WERI-Rb-1 (cell line): ENCODE measurements at regions not wholly inside any gene's neighbourhood (a gene's known extent, or its start where the extent isn't known, plus 50 kb on each side); places are given as distances from the start of the nearest gene placed in this dataset.

ENCODE experiments used
- DNase-seq: peaks from one replicate; pipeline ENCODE4 v3.0.0-alpha.2; 2020
- H3K27ac ChIP-seq: fragments of 250-450 bp; sonication (Bioruptor Pico); 2 replicates; pipeline ENCODE4 v1.5.1; 2020; ENCODE audit warnings: mild to moderate bottlenecking, moderate library complexity
- H3K27me3 ChIP-seq: fragments of 250-450 bp; sonication (Bioruptor Pico); 2 replicates; pipeline ENCODE4 v1.5.1; 2021; ENCODE audit warnings: mild to moderate bottlenecking, low read depth, moderate library complexity; ENCODE audit not compliant: insufficient read depth, severe bottlenecking
- H3K36me3 ChIP-seq: fragments of 250-450 bp; sonication (Bioruptor Pico); 2 replicates; pipeline ENCODE4 v1.5.1; 2020; ENCODE audit warnings: mild to moderate bottlenecking, moderate library complexity
- H3K4me3 ChIP-seq: 2 replicates; pipeline ENCODE4 v1.5.1; 2011; ENCODE audit warnings: low read depth, mild to moderate bottlenecking, control low read depth, low read length
- H3K9me3 ChIP-seq: fragments of 250-450 bp; sonication (Bioruptor Pico); 2 replicates; pipeline ENCODE4 v1.5.1; 2021; ENCODE audit warnings: mild to moderate bottlenecking, moderate library complexity; ENCODE audit not compliant: severe bottlenecking
- TF ChIP-seq, protein P1 (sequence below): IDR thresholded peaks from 2 replicates; pipeline ENCODE4 v1.5.1; 2011; ENCODE audit warnings: low read depth, mild to moderate bottlenecking, control low read depth, inconsistent platforms, low read length

DNA sequence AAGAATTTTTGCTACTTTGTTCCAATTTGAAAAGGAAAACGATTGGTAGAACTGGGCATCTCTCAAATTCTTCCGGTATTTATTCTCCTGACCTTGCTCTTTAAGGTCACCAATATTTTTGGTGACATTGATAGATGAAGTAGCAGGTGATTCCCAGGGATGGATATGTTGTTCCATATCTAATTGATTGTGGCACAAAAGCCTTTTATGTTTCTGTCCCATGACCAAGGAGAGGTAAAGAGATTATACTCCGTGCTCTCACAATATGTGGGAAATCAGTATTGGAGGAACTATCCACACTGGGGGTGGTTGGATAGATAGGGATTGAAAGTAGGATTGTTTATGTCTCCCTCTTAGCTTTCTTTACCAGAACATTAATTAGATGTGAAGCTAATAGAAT lies 61.7 kb upstream of the LRIG3 start:
- no peaks in the 10 kb centered on the region for H3K27me3 ChIP-seq

DNA sequence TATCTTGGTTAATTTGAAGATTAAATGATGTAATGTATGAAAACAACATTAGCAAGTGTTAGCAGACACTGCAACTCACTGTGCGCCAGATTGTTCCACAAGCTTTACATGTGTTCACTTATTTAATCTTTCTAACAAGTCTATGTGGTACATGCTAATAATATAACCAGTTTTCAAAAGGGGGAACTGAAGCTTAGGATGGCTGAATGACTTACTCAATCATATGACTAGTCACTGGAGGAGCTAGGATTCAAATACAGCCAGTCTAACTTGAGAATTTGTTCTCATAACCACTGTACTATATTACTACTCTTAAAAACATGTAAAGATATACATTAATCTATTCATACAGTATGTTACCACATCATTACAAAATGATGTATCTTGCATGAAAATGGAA lies 60.5 kb upstream of the LRIG3 start:
- H3K27me3 ChIP-seq = no peaks in the 10 kb centered on the region
- H3K36me3 ChIP-seq = no peaks in the 10 kb centered on the region
- no peak overlapping the region for H3K4me3 ChIP-seq
- TF ChIP-seq, protein P1, sequence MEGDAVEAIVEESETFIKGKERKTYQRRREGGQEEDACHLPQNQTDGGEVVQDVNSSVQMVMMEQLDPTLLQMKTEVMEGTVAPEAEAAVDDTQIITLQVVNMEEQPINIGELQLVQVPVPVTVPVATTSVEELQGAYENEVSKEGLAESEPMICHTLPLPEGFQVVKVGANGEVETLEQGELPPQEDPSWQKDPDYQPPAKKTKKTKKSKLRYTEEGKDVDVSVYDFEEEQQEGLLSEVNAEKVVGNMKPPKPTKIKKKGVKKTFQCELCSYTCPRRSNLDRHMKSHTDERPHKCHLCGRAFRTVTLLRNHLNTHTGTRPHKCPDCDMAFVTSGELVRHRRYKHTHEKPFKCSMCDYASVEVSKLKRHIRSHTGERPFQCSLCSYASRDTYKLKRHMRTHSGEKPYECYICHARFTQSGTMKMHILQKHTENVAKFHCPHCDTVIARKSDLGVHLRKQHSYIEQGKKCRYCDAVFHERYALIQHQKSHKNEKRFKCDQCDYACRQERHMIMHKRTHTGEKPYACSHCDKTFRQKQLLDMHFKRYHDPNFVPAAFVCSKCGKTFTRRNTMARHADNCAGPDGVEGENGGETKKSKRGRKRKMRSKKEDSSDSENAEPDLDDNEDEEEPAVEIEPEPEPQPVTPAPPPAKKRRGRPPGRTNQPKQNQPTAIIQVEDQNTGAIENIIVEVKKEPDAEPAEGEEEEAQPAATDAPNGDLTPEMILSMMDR = no peak
- no peak overlapping the region for H3K27ac ChIP-seq
- DNase-seq = no peak
- no peaks in the 10 kb centered on the region for H3K9me3 ChIP-seq

More for the DNA sequence above, 61.7 kb upstream of the LRIG3 start:
- DNase-seq = no peak
- no peak overlapping the region for H3K4me3 ChIP-seq
- TF ChIP-seq, protein P1 = no peak
- no peaks in the 10 kb centered on the region for H3K9me3 ChIP-seq
- no peaks in the 10 kb centered on the region for H3K36me3 ChIP-seq
- H3K27ac ChIP-seq = no peak overlapping the region

DNA sequence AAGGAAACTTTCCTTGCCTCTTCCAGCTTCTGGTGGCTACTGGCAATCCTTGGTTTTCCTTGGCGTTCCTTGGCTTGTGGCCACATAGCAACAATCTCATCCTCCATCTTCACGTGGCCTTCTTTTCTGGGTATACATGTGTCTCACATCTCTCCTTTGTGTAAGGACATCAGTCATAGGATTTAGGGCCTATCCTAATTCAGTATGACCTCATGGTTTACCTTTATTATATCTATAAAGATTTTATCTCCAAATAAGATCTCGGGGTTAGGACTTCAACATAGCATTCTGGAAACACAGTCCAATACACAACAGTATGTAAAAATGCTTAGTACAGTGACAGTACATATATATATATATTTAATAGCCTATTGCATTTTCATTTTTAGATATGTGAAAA lies 58.4 kb upstream of the LRIG3 start:
- no peak for DNase-seq
- Histone ChIP-seq H3K27ac (no peak overlapping the region), H3K9me3 (no peaks in the 10 kb centered on the region), H3K4me3 (no peak overlapping the region), H3K27me3 (no peaks in the 10 kb centered on the region), H3K36me3 (no peaks in the 10 kb centered on the region)
- TF ChIP-seq, protein P1 = no peak

DNA sequence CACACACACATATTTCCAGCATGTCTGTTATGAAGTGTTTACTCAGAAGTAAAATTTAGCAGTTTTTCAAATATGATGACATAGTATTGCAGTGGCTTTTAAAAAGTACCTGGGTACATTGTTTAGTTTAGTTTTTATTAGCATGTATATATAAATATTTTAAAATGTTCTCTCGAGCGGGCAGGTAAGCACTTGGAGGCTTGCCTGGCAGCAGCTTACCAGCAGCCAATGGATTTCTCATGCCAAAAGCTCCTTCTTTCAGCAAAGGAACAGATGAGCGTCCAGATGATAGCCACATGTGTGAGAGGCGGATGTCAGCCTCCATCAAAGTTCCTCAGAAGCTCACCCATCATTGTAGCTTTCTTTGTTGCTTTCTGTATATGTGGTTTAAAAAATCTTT lies 57.2 kb upstream of the LRIG3 start:
- Histone ChIP-seq H3K4me3 (no peak overlapping the region), H3K9me3 (no peaks in the 10 kb centered on the region), H3K27me3 (no peaks in the 10 kb centered on the region), H3K36me3 (no peaks in the 10 kb centered on the region), H3K27ac (no peak overlapping the region)
- TF ChIP-seq, protein P1 = no peak
- no peak for DNase-seq

DNA sequence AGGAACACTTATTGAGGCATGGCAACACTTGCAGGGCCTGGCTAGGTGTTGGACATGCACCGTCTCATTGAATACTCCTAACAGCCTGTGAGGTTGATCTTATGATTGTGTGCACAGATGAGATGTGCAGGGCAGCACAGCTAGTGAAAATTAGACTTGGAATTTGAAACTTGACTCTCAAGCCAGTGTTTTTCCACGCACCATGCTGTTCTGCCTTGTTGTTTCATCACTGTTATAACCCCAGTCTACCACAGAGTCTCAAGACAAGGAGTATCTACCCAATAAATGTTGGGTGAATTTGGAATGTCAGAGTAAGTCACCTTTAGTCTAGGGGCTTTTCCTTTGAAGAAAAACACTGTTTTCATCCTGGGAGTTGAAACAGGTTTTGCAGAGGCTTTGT lies 55.8 kb upstream of the LRIG3 start:
- H3K27ac ChIP-seq = no peak overlapping the region
- H3K4me3 ChIP-seq = no peak overlapping the region
- no peaks in the 10 kb centered on the region for H3K27me3 ChIP-seq
- TF ChIP-seq, protein P1 = no peak
- no peaks in the 10 kb centered on the region for H3K9me3 ChIP-seq
- H3K36me3 ChIP-seq = no peaks in the 10 kb centered on the region
- no peak for DNase-seq
